ENCODE measurements at regions not wholly inside any gene's neighbourhood (a gene's known extent, or its start where the extent isn't known, plus 50 kb on each side); places are given as distances from the start of the nearest gene placed in this dataset.
"Not testable (repeated sequence)": the region's sequence is repeated elsewhere in the genome, so short reads cannot be mapped to it uniquely, and the experiment has no call there.

DNA sequence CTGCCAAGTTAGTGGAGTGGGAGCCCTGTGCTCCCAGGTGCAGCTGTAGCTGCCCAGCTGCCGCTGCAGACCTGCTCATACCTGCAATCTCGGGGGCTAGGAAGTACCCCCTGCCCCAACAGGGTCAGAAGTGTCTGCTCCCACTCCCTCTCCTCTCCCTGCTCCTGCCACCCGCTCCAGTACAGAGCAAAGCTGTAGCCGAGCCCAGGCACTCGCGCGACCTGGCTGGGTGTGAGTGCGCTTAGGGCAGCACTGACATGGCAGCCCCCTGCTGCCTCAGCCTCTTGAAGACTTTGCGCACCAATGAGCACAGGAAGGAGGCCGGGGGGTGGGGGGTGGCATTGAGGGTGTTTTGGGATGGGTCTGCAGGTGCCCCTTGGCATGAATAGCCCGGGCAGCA is 1951.4 kb downstream of the SUCLG1 start:
- no peak for DNase-seq (ENCODE audit: low spot score)

DNA sequence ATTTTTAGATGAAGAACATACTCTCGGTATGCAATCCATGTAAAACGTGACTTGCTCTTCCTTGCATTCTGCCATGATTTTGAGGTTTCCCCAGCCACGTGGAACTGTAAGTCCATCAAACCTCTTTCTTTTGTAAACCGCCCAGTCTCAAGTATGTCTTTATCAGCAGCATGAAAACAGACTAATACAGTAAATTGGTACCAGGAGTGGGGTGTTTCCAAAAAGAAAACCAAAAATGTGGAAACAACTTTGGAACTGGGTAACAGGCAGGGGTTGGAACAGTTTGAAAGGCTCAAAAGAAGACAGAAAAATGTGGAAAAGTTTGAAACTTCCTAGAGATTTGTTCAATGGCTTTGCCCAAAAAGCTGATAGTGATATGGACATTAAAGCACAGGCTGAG is 1957.9 kb downstream of the SUCLG1 start:
- no peak for DNase-seq (ENCODE audit: low spot score)

DNA sequence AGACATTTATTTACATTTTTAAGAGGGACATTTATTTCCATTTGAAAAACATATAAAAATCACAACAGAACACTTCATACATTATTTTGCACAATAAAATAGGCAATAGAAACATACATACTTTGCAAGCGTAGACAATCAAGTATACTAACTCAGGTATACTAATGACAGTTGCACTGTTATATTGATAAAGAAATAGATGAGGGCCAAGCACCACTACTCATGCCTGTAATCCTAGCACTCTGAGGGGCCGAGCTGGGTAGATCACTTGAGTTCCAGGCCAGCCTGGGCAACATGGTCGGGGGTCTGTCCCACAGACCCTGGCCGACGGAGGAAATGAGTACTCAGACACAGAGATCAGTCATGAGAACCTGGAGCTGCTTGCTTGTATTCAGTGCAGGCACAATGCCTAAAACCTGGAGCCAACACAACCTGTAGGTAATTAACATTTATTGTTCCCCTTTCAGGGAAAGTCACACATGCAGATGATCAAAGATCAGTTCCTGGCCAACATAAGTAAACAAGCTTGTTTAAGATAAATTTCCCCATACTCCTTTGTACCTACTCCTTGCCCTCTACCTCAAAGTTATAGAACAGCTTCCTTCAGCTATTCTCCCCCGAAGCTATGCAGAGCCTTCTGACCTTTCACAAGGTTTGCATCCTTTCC is 1960.2 kb downstream of the SUCLG1 start:
- DNase-seq (ENCODE audit: low spot score): no peak

DNA sequence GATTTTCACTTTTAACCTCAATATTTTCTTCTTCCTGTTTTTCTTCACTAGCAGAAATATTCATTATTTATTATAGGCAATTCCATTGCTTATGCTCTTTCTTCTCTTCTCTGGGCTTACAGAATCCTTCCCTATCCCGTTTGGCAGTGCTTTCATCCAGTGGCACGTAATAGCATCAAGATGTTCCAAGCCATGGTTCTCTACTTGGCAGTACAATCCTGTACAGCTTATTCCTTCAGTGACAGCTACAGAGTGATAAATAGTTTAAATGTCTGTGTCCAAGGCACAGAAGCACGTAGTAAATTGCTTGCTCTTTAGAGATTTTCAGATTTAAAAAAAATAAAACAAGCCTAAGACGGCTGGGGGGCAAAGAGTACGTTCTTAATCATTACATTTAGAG is 1964.3 kb downstream of the SUCLG1 start:
- no peak for DNase-seq (ENCODE audit: low spot score)

DNA sequence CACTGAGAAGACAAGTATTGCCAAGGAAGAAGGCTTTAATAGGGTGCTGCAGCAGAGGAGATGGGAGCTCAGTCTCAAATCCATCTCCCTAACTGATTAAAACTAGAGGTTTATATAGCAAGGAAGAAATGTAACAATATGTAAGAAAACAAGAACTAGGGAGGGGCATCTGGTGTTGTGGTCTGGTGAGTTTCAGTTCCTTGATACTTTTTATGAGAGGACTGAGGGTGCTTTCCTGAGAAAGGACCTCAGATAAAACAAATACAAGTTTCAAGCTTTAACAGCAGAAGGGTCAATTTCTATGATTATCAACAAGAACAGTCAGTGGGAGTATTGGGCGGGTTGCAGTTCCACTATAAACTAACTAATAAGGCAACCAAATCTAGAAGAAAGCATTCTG is 1967.5 kb downstream of the SUCLG1 start:
- no peak for DNase-seq (ENCODE audit: low spot score)

DNA sequence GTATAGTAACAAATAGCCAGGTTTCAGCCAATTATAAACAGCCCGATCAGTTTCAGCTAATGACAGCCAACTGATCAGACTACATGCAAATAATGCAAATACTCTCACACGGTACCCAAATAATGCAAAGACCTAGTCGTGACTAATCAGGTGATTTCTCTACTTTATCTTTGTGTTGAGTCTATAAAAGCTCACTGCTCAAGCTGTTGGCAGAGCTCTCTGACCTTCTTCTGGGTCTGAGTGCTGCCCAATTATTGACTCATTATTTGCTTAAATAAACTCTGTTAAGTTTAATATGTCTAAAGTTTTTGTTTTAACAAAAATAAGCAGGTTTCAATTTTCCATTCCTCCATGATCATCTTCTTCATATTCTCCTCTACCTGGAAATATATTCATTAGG is 1971.7 kb downstream of the SUCLG1 start:
- DNase-seq (ENCODE audit: low spot score): no peak

DNA sequence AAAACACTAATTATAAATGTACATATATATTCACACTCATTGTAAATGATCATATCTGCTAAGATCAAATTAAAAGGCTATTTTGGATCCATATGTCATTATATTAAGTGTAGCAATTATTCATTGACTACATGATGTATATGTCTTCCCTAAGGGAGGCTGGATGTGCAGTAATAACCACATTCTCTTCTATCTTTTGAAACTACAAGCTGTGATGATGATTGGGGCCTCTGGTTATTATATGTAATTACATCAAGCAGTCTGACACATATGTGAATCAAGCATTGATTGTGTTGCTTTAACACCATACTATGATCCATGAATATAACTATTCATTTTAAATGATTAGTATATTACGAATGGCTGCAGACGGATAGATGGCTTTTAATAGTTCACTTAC is 1973.4 kb downstream of the SUCLG1 start:
- no peak for DNase-seq (ENCODE audit: low spot score)

DNA sequence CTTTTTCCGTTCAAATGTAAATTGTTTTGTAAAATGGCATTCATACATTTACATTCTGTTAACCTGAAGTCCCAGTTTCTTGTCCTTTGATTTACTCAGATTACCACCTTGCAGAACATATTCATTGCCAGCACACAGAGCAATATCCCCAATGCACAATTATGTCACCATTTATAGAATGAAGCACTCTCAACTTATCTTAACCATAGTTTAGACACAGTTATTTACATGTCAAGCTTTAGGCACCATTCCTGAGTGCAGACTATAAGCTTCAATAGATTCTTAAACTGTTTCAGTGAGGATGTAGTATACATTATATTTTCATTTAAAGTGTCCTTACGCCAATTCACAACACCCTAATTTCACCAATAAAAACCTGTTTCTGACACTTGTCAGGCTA is 1977.9 kb downstream of the SUCLG1 start:
- no peak for DNase-seq (ENCODE audit: low spot score)

DNA sequence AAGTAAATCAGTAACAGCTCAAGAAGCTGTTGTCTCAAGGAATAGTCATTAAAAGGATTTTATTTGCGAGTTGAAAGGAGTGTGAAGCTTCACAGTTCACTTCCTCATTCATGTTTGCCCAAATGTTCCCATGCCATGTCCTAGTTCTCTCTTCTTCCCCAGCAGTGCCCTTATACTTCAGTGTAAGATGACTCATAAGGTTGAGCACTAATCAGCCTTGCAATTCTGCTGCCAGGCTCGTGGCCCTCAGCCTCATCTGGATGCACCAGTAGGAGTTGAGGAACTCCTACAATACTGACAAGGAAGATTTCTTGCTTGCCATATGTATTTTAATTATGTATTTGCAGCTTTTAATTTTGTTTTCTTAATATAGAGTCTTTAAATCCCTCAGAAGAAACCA is 1980.4 kb downstream of the SUCLG1 start:
- no peak for DNase-seq (ENCODE audit: low spot score)

DNA sequence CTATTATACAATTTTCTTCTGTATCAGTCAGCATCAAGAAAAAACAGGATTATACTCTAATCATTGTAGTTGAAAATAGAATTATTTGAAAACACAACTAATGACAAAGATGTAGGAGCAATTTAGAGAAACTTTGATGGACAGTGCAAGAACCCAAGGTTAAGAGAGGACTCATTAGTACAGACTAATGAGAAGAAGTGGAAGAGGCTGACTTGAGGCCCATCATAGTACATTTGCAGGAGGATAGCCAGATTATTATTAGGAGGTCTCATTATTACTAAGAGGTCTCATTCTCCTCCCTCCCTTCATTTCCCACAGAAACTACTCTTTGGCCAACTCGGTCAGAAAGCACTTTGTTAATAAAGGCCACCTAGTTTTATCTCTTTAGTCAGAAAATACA is 1983.0 kb downstream of the SUCLG1 start:
- DNase-seq (ENCODE audit: low spot score): no peak

DNA sequence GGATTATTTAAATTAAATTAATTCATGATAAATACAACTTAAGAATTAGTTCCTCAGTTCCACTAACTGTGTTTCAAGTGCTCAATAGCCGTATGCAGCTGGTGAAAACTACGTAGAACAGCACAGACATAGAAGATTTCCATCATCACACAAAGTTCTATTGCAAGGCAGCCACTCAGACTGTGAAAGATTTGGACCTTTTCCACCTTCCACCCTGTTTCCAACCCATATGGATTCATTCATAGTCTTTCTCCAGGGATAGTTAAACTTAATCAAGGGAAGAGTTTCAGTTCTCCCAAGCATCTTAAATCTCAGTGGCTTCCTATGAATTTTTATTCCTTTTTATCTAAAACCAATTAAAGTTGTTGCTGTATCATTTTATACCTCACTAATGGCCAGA is 2030.8 kb downstream of the SUCLG1 start:
- DNase-seq (ENCODE audit: low spot score): no peak

DNA sequence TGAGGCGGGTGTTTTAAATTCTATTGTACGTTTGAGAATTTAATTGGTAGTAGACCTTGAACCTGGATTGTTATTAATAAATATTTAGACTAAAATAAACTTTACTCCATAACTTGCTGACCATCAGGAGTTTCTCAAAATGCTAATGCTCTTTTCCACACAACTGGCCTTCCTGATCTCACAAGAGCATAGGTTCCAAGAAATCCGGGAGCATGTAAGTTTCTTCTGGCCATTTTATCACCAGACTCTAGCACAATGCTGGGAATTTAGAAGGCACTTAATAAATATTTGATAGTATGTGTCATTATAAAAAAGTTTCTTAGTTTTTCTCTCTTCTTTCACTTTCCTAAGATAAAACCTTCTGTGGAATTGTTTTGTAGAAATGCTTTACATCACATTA is 2047.1 kb downstream of the SUCLG1 start:
- no peak for DNase-seq (ENCODE audit: low spot score)

DNA sequence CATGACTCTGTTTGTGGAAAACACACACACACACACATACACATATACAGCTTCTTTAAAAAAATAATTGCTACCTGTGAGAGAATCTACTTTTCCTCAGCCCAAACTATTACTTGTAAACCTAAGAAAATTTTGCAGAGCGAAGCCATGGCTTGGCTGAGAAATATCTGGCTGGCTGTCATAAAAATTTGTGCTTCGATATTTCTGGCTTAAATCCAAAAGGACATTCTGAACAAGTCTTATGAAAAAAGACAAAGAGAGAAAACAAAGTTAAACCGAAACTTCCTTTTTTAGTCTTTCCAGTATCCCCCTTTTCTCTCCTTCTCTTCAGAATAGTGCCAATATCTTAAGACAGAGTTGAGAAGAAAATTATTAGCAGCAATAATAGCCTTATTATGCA is 2048.0 kb downstream of the SUCLG1 start:
- no peak for DNase-seq (ENCODE audit: low spot score)

DNA sequence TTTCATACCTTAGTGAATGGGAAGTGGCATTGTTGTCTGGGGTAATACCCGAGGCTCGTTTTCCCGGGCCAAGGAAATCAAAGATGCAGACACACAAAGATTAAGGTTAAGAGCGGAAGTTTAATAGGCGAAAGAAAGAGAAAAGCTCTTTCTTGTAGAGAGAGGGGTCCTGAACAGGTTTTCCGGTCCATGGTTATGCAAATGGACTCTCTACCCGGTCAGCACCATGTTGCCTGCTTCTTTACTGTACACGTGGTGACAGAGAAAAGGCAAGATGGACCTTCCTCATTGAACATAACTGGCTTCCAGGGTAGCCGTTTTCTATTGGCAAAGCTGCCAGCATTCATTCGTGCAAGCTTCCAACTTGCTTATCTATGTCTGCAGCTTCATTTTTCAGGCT is 2063.5 kb downstream of the SUCLG1 start:
- no peak for DNase-seq (ENCODE audit: low spot score)

DNA sequence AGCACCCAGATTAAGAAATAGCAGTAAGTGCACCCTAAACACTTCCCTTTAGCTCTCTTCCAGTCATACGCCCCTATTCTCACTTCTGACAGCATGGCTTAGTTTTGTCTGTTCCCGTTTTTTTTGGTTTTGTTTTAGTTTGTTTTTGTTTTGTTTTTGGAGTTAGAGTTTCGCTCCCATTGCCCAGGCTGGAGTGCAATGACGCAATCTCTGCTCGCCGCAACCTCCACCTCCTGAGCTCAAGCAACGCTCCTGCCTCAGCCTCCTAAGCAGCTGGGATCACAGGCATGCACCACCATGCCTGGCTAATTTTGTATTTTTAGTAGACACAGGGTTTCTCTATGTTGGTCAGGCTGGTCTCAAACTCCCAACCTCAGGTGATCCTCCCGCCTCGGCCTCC is 2067.7 kb downstream of the SUCLG1 start:
- no peak for DNase-seq (ENCODE audit: low spot score)

DNA sequence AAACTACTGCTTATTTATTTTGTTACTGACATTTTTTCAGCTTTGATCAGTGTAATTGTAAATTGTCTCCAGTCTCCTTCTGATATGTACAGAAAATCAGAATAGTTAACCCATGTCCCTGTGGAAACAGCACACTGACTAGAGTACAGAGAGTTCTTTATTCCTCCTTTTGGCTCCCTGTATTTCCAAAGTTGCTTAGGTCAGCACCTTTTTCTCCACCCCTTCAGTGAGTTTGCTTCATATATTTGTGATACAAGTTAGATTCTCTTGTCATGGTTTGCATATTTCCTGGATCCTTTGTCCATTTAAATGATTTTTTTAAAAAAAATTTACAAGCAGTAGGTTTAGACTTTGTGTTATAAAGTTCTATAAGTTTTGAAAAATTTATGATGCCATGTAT is 2051.1 kb upstream of the LRRTM1 start:
- no peak for DNase-seq (ENCODE audit: low spot score)

DNA sequence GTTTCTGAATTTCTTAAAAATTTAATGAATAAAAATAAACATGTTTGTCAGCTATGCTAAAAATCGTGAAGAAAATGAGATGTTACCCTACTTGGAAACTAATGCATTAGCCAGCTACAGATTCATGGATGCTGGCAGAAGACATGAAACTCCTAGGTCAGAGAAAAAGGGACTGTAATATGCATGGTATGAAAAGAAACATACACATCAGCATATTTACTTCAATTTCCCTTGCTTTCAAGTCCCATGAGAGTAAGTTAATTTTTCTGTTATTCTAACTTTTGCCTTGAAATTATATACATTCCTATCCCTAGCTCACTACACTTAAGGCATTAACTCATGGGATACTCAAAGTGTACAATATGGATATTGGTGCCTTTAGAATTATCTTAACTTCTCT is 2041.4 kb upstream of the LRRTM1 start:
- DNase-seq (ENCODE audit: low spot score): no peak

DNA sequence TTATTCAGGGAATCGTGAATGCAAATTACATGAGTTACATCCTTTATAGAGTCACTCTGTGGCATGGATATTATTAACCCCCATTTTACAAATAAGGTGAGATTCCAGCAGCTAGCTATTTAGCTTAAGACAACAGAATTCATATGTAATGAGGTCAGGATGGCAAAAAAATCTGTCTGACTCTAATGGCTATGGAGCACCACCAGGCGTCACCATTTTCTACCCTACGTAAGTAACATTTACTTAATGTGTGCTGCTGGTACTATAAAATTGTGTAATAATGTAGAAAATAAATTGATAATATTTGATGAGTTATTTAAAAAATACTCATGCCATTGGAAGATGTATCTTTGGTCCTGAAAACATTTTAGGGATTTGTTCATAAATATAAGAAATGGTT is 2040.1 kb upstream of the LRRTM1 start:
- DNase-seq (ENCODE audit: low spot score): no peak

DNA sequence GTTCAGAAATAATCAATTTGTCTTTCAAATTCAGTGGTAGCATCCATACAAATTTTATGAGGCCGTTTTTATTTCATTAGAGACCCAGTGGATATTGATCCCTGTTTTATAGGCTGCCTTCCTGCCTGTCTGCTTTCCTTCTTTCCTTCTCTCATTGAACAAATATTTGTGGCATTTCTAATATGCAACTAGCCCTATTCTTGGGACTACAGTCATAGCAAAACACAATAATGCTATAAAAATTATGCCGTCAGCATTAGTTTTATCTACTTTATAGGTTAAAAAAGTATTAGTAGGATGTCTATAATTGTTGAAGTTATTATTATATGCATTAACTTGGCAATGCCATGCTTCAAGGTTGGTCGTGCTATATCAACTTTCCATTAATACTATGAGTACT is 2037.8 kb upstream of the LRRTM1 start:
- DNase-seq (ENCODE audit: low spot score): no peak

DNA sequence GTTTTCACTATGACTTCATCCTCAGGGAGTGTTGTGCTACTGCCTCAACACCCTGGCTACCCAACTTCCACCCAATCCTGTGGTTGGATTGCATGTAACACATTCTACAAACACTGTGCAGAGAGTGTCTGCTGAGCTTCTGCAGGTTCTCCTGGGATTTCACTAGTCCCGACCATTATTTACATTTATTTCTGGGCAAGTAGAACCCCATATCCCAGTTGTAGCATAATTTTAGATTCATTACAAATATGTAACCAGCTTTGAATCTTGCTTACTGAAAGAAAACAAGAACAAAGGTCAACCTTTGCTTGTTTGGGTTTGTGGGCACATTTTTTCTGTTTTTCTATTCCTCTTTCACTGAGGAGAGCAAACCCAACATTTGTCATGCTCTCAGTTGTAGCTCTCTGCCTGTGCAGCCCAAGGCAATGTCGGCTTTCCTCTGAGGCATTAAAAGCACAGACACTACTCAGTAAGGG is 2036.1 kb upstream of the LRRTM1 start:
- no peak for DNase-seq (ENCODE audit: low spot score)

DNA sequence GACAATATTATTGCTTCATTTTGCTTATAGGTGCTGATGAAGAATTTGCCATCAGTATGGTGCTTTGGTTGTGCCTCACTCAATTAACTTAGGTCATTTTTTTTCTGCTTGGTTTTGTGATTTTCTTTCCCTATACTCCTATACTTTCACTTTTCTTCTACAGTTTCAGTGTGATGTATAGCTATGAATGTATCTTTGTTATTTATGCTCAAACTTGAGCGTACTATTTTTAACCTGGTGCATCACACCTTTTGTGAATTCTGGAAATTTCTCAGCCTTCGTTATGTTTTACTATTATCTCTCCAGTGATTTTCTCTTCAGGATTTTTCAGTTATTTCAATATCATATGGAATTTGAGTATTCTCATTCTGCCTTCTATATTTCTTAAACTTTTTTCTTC is 2035.3 kb upstream of the LRRTM1 start:
- DNase-seq (ENCODE audit: low spot score): no peak

DNA sequence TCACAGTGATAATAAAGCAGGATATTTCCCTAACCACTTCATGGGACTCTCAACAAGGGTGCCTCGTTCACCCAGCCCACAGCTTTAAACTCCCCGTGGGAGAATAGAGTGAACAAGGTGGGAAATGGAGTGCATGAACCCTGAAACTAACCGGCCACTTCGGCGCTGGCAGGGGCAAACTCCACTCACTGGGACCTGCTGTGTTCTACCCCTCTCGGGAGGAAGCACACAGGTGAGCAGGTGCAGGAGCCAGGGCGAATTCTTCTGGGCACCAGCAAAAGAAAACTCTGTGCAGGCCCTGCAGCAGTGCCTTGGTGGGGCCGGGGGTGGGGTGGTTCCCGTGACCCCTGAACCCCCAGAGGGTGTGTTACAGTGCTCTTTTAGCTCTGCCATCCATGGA is 2029.1 kb upstream of the LRRTM1 start:
- DNase-seq (ENCODE audit: low spot score): no peak

DNA sequence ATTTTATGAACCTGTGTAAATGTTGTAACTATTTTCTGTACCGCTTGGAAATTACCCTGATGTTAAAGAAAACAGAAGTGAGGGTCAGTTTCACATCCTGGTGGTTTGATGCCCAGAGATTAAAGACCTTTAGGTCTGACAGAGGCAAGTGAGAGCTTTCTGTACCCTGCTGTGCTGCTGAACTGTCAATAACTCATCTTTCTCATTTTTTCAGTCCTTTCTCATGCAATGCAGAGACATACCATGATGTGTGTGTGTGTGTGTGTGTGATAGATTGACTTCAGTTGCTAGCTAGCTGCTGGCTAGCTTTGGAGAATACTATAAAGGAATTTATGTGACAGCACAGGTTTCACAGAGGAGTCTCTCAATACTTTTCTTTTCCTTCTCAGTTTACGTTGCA is 2025.6 kb upstream of the LRRTM1 start:
- DNase-seq (ENCODE audit: low spot score): no peak

DNA sequence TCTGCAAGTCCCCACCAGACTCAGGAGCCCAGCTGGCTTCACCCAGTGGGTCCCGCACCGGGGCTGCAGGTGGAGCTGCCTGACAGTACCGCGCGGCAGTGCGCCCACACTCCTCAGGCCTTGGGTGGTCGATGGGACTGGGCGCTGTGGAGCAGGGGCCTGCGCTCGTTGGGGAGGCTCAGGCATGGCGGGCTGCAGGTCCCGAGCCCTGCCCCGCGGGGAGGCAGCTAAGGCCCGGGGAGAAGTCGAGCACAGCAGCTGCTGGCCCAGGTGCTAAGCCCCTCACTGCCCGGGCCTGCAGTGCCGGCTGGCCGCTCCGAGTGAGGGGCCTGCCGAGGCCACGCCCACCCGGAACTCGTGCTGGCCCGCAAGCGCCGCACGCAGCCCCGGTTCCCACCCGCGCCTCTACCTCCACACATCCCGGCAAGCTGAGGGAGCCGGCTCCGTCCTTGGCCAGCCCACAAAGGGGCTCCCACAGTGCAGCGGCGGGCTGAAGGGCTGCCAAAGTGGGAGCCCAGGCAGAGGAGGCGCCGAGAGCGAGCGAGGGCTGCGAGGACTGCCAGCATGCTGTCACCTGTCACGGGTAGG is 2021.7 kb upstream of the LRRTM1 start:
- DNase-seq (ENCODE audit: low spot score): not testable (repeated sequence)

All from globus pallidus (tissue), 1 donor.